Keratinocyte (primary cell): ENCODE measurements at regions not wholly inside any gene's neighbourhood (a gene's known extent, or its start where the extent isn't known, plus 50 kb on each side); places are given as distances from the start of the nearest gene placed in this dataset.

Source experiments
- DNase-seq: peaks from one replicate; pipeline ENCODE4 v3.0.0-alpha.2; 2011; ENCODE audit warnings: low read depth, missing footprints, low spot score
- FAIRE-seq: peaks from 2 replicates; lab custom pipeline; 2011; peaks lifted over from hg19 to GRCh38; lab: Jason Lieb, UNC
- H2AFZ ChIP-seq: 2 replicates; pipeline ENCODE4 v1.6.0; 2012; ENCODE audit warnings: low read length, control low read depth, inconsistent platforms; ENCODE audit not compliant: control insufficient read depth
- H3K27ac ChIP-seq: 2 replicates; pipeline ENCODE4 v1.5.1; 2011; ENCODE audit warnings: low read length; ENCODE audit not compliant: control insufficient read depth, insufficient read depth
- H3K27me3 ChIP-seq: 3 replicates; pipeline ENCODE4 v1.6.0; 2011; ENCODE audit warnings: low read length; ENCODE audit not compliant: control insufficient read depth, insufficient read depth; ENCODE audit errors: extremely low read depth
- H3K36me3 ChIP-seq, 2 experiments: 2 replicates in 1 of 2; 3 replicates in 1 of 2; pipeline ENCODE4 v1.5.1; 2011; ENCODE audit warnings: low read length in 2 of 2, mild to moderate bottlenecking in 1 of 2; ENCODE audit not compliant: control insufficient read depth in 2 of 2, insufficient read depth in 2 of 2; ENCODE audit errors: extremely low read depth in 1 of 2
- H3K4me1 ChIP-seq: 3 replicates; pipeline ENCODE4 v1.5.1; 2011; ENCODE audit warnings: low read length; ENCODE audit not compliant: control insufficient read depth, insufficient read depth; ENCODE audit errors: extremely low read depth
- H3K4me2 ChIP-seq: 3 replicates; pipeline ENCODE4 v1.6.0; 2011; ENCODE audit warnings: low read depth, low read length; ENCODE audit not compliant: control insufficient read depth, insufficient read depth; ENCODE audit errors: extremely low read depth
- H3K4me3 ChIP-seq, 3 experiments: fragments of 200-600 bp in 1 of 3; sonication (generic) in 1 of 3; 2 replicates in 2 of 3; 3 replicates in 1 of 3; pipeline ENCODE4 v1.5.1; 2011 to 2016; ENCODE audit warnings: low read length in 3 of 3, mild to moderate bottlenecking in 3 of 3, control low read depth in 2 of 3, inconsistent platforms in 1 of 3, low read depth in 1 of 3, mixed read lengths in 1 of 3, mixed run types in 1 of 3, moderate library complexity in 1 of 3; ENCODE audit not compliant: control insufficient read depth in 2 of 3, insufficient read depth in 2 of 3; ENCODE audit errors: extremely low read depth in 1 of 3
- H3K79me2 ChIP-seq: 2 replicates; pipeline ENCODE4 v1.6.0; 2012; ENCODE audit warnings: low read length; ENCODE audit not compliant: control insufficient read depth, insufficient read depth
- H3K9ac ChIP-seq: 3 replicates; pipeline ENCODE4 v1.6.0; 2011; ENCODE audit warnings: low read length; ENCODE audit not compliant: control insufficient read depth, insufficient read depth; ENCODE audit errors: extremely low read depth
- H3K9me1 ChIP-seq: 3 replicates; pipeline ENCODE4 v1.6.0; 2011; ENCODE audit warnings: low read length; ENCODE audit not compliant: control insufficient read depth, insufficient read depth; ENCODE audit errors: extremely low read depth
- H3K9me3 ChIP-seq: 2 replicates; pipeline ENCODE4 v1.5.1; 2012; ENCODE audit warnings: low read depth, low read length; ENCODE audit not compliant: control insufficient read depth
- H4K20me1 ChIP-seq: 3 replicates; pipeline ENCODE4 v1.6.0; 2011; ENCODE audit warnings: low read length; ENCODE audit not compliant: control insufficient read depth, insufficient read depth; ENCODE audit errors: extremely low read depth
- EZH2 ChIP-seq: IDR thresholded peaks from one replicate; pipeline ENCODE4 v1.6.1; 2012; ENCODE audit warnings: inconsistent platforms, mild to moderate bottlenecking, low read length, moderate library complexity
- dilution Hi-C: fragments of 300-500 bp; cut with MboI; formaldehyde crosslinking; loops from one replicate; pipeline ENCODE4 v1.7.0; 2020; ENCODE audit warnings: low sequenced_read_pairs; ENCODE audit not compliant: extremely low pct_ligation_motif_present
- TF ChIP-seq, protein P1 (sequence below), 3 experiments: IDR thresholded peaks in 1 of 3; conservative IDR thresholded peaks in 1 of 3; optimal IDR thresholded peaks in 1 of 3; 2 replicates in 2 of 3; 3 replicates in 1 of 3; pipeline versions ENCODE3 to v1.5.1; 2011; ENCODE audit warnings: low read length in 3 of 3, mild to moderate bottlenecking in 3 of 3, moderate library complexity in 2 of 3, control low read depth in 1 of 3, inconsistent platforms in 1 of 3; ENCODE audit not compliant: insufficient read depth in 2 of 3; ENCODE audit errors: extremely low read depth in 1 of 3

DNA sequence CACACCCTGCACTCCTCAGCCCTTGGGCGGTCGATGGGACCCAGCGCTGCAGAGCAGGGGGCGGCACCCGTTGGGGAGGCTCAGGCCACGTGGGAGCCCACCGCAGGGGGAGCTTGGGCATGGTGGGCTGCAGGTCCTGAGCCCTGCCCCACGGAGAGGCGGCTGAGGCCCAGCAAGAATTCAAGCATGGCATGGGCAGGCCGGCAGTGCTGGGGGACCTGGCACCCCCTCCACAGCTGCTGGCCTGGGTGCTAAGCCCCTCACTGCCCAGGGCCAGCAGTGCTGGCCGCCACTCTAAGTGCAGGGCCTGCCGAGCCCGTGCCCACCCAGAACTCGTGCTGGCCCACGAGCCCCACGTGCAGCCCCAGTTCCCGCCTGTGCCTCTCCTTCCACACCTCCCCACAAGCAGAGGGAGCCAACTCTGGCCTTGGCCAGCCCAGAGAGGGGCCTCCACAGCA, 555.0 kb upstream of the ADGRL4 start:
- TF ChIP-seq EZH2 = no peak
- TF ChIP-seq, protein P1, sequence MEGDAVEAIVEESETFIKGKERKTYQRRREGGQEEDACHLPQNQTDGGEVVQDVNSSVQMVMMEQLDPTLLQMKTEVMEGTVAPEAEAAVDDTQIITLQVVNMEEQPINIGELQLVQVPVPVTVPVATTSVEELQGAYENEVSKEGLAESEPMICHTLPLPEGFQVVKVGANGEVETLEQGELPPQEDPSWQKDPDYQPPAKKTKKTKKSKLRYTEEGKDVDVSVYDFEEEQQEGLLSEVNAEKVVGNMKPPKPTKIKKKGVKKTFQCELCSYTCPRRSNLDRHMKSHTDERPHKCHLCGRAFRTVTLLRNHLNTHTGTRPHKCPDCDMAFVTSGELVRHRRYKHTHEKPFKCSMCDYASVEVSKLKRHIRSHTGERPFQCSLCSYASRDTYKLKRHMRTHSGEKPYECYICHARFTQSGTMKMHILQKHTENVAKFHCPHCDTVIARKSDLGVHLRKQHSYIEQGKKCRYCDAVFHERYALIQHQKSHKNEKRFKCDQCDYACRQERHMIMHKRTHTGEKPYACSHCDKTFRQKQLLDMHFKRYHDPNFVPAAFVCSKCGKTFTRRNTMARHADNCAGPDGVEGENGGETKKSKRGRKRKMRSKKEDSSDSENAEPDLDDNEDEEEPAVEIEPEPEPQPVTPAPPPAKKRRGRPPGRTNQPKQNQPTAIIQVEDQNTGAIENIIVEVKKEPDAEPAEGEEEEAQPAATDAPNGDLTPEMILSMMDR (optimal IDR thresholded peaks at IDR 0.05 in 1 of 3, IDR thresholded peaks at IDR 0.05 in 1 of 3, conservative IDR thresholded peaks at IDR 0.05 in 1 of 3; ENCODE audit: extremely low read depth in 1 of 3, insufficient read depth in 2 of 3, low read length in 3 of 3) = no peak
- no peak overlapping the region for H3K4me2 ChIP-seq
- no peak overlapping the region for H2AFZ ChIP-seq
- H3K27ac ChIP-seq = no peak overlapping the region
- H3K4me1 ChIP-seq = no peaks in the 10 kb centered on the region
- FAIRE-seq (no peak), DNase-seq (no peak)
- dilution Hi-C loops = no loop called here
- H3K9ac ChIP-seq = no peak overlapping the region
- H3K4me3 ChIP-seq = no peak overlapping the region
- no peaks in the 10 kb centered on the region for H3K9me1 ChIP-seq
- H3K27me3 ChIP-seq = no peaks in the 10 kb centered on the region
- H3K36me3 ChIP-seq = no peaks in the 10 kb centered on the region
- no peaks in the 10 kb centered on the region for H3K9me3 ChIP-seq
- H3K79me2 ChIP-seq = no peaks in the 10 kb centered on the region
- H4K20me1 ChIP-seq = no peaks in the 10 kb centered on the region

DNA sequence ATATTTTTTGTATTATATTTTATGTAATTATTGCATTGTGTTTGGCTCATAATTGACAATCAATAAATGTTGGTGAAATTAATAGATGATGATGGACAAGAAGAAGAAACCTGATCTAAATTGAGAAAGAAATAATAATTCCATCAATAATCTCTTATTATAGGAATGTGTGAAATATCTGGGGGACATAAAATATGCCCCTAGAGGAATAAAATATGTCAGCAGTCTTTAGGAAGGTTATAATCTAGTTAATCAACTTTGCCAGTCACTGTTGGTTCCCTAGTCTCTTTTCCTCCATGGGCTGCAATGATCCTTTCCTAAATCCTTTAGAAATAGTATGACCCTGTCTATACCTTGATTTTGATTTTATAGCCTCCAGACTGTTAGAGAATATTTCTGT, 549.7 kb upstream of the ADGRL4 start:
- Histone ChIP-seq H3K27me3 (no peaks in the 10 kb centered on the region), H3K27ac (no peak overlapping the region), H3K9me3 (no peaks in the 10 kb centered on the region), H3K79me2 (no peaks in the 10 kb centered on the region), H3K9ac (no peak overlapping the region), H3K9me1 (no peaks in the 10 kb centered on the region), H3K4me1 (no peaks in the 10 kb centered on the region), H4K20me1 (no peaks in the 10 kb centered on the region), H2AFZ (no peak overlapping the region), H3K4me2 (no peak overlapping the region), H3K36me3 (no peaks in the 10 kb centered on the region), H3K4me3 (no peak overlapping the region)
- no peak for TF ChIP-seq EZH2
- TF ChIP-seq, protein P1 (optimal IDR thresholded peaks at IDR 0.05 in 1 of 3, IDR thresholded peaks at IDR 0.05 in 1 of 3, conservative IDR thresholded peaks at IDR 0.05 in 1 of 3; ENCODE audit: extremely low read depth in 1 of 3, insufficient read depth in 2 of 3, low read length in 3 of 3) = no peak
- FAIRE-seq (no peak), DNase-seq (no peak)
- dilution Hi-C loops = no loop called here
